ENCODE measurements at regions not wholly inside any gene's neighbourhood (a gene's known extent, or its start where the extent isn't known, plus 50 kb on each side); places are given as distances from the start of the nearest gene placed in this dataset.

DNA sequence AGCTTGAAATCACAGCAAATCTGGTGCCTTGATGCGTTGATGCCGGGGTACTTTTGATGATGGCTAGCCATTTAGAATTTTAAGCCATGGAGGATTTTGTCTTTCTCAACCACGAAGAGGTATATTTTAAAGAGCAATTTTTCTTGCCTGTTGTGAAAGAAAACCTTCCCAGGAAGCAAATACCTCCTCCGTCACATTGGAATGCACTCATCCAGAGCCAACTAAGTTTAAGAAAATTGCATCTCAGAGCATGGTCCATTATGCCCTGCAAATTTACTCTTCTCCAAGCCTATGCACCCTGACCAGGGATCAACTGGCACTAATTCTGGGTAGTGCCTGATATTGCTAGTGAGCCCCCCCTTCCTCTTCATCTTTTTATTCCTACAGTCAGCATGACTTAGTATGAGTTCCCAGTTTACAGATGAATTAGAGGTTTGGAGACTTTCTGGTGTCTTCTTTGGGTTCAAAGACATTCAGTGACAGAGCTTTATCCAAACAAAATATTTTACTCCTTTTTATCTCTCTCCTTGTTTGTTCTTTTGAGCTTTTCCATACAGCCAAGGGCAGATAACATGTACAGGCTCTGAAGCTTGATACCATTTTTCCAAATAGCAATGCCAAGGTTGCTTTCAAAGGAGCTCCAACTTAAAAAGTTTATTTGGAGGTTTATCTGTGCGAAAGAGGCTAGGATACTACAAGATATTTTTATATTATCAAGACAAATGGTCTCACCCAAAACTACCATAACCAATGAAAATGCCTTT lies 56.6 kb upstream of the ANK3 start:
- ChIA-PET POLR2A (interaction anchor here (0.6 to 0.9 kb wide), 4 partner anchors 8 to 295 kb away, joined by 3 read pairs; no protein-coding TSS in a partner anchor), CTCF (ENCODE audit: low intra/inter-chr PET ratio) (interaction anchor here (0.7 kb wide), 1 partner anchor 309 kb away, joined by 3 read pairs; no protein-coding TSS in a partner anchor)
- Histone ChIP-seq H2AFZ (ENCODE audit: low read depth, low read length) (no peak overlapping the region), H3K4me2 (ENCODE audit: insufficient read depth, low read length) (no peak overlapping the region), H3K79me2 (ENCODE audit: control insufficient read depth, insufficient read depth, low read length) (no peaks in the 10 kb centered on the region), H3K9me3 (replicated peaks; ENCODE audit: control insufficient read depth, insufficient read depth, low read depth, low read length) (no peaks in the 10 kb centered on the region), H3K9ac (ENCODE audit: insufficient read depth in 1 of 2, low read depth in 2 of 2, low read length in 2 of 2) (no peak overlapping the region), H3K4me3 (no peak overlapping the region), H3K4me1 (replicated peaks in 1 of 2; ENCODE audit: control insufficient read depth in 2 of 2, insufficient read depth in 2 of 2, low read length in 2 of 2) (no peaks in the 10 kb centered on the region), H4K20me1 (replicated peaks; ENCODE audit: control insufficient read depth, insufficient read depth, low read length) (no peaks in the 10 kb centered on the region), H3K9me1 (ENCODE audit: control insufficient read depth, insufficient read depth, low read length) (no peaks in the 10 kb centered on the region), H3K27ac (ENCODE audit: extremely low read depth, low read depth, low read length) (no peak overlapping the region), H3K27me3 (ENCODE audit: control insufficient read depth in 2 of 2, insufficient read depth in 2 of 2, low read length in 2 of 2) (peaks cover 2 to 11% of the 10 kb centered on the region in 2 experiments; a peak in 1 of 5 replicates), H3K36me3 (ENCODE audit: control insufficient read depth, insufficient read depth, low read length) (no peaks in the 10 kb centered on the region)
- intact Hi-C loops (cut with micrococcal nuclease) (loop anchor here (10.0 kb wide), 1 partner anchor 839 kb away; no protein-coding TSS in a partner anchor), in situ Hi-C loops (cut with MboI) (loop anchor here (25.0 kb wide), 1 partner anchor 809 kb away; no protein-coding TSS in a partner anchor)
- DNase-seq (ENCODE audit: extremely low read depth in 1 of 4, low spot score in 3 of 4) (no peak), ATAC-seq (no peak), FAIRE-seq (no peak)
- 6% methylated on average over 5 of the region's 5 CpGs for WGBS (ENCODE audit: insufficient coverage, low coverage, missing lambda C conversion rate)
- no TSS peak for BruUV-seq (replicated peaks)
- TF ChIP-seq CBFB (CRISPR knock-in tag; IDR thresholded peaks at IDR 0.05) (no peak), SP1 (CRISPR knock-in tag; IDR thresholded peaks at IDR 0.05) (no peak), NFYB (IDR thresholded peaks at IDR 0.05; ENCODE audit: extremely low read depth, insufficient read length) (no peak), CC2D1A (IDR thresholded peaks at IDR 0.05) (no peak), ZNF263 (CRISPR knock-in tag; IDR thresholded peaks at IDR 0.05; ENCODE audit: borderline replicate concordance) (no peak), SIN3B (IDR thresholded peaks at IDR 0.05; ENCODE audit: low read depth) (no peak), SETDB1 (IDR thresholded peaks at IDR 0.05; ENCODE audit: low read length) (no peak), MAFG (tag; conservative IDR thresholded peaks at IDR 0.05) (no peak), HDAC3 (IDR thresholded peaks at IDR 0.05; ENCODE audit: borderline replicate concordance, partially characterized antibody) (no peak), SNRNP70 (optimal IDR thresholded peaks at IDR 0.05; ENCODE audit: low read depth, low read length) (no peak), OTX1 (CRISPR knock-in tag; IDR thresholded peaks at IDR 0.05) (no peak), HDAC1 (IDR thresholded peaks at IDR 0.05) (no peak)
- TF ChIP-seq, protein P1, sequence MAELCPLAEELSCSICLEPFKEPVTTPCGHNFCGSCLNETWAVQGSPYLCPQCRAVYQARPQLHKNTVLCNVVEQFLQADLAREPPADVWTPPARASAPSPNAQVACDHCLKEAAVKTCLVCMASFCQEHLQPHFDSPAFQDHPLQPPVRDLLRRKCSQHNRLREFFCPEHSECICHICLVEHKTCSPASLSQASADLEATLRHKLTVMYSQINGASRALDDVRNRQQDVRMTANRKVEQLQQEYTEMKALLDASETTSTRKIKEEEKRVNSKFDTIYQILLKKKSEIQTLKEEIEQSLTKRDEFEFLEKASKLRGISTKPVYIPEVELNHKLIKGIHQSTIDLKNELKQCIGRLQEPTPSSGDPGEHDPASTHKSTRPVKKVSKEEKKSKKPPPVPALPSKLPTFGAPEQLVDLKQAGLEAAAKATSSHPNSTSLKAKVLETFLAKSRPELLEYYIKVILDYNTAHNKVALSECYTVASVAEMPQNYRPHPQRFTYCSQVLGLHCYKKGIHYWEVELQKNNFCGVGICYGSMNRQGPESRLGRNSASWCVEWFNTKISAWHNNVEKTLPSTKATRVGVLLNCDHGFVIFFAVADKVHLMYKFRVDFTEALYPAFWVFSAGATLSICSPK (IDR thresholded peaks at IDR 0.05; ENCODE audit: borderline replicate concordance), result no peak
- TF ChIP-seq, protein P2, sequence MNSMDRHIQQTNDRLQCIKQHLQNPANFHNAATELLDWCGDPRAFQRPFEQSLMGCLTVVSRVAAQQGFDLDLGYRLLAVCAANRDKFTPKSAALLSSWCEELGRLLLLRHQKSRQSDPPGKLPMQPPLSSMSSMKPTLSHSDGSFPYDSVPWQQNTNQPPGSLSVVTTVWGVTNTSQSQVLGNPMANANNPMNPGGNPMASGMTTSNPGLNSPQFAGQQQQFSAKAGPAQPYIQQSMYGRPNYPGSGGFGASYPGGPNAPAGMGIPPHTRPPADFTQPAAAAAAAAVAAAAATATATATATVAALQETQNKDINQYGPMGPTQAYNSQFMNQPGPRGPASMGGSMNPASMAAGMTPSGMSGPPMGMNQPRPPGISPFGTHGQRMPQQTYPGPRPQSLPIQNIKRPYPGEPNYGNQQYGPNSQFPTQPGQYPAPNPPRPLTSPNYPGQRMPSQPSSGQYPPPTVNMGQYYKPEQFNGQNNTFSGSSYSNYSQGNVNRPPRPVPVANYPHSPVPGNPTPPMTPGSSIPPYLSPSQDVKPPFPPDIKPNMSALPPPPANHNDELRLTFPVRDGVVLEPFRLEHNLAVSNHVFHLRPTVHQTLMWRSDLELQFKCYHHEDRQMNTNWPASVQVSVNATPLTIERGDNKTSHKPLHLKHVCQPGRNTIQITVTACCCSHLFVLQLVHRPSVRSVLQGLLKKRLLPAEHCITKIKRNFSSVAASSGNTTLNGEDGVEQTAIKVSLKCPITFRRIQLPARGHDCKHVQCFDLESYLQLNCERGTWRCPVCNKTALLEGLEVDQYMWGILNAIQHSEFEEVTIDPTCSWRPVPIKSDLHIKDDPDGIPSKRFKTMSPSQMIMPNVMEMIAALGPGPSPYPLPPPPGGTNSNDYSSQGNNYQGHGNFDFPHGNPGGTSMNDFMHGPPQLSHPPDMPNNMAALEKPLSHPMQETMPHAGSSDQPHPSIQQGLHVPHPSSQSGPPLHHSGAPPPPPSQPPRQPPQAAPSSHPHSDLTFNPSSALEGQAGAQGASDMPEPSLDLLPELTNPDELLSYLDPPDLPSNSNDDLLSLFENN (IDR thresholded peaks at IDR 0.05; ENCODE audit: low read depth in 2 of 2, low read length in 2 of 2), result no peak
- TF ChIP-seq, protein P3, sequence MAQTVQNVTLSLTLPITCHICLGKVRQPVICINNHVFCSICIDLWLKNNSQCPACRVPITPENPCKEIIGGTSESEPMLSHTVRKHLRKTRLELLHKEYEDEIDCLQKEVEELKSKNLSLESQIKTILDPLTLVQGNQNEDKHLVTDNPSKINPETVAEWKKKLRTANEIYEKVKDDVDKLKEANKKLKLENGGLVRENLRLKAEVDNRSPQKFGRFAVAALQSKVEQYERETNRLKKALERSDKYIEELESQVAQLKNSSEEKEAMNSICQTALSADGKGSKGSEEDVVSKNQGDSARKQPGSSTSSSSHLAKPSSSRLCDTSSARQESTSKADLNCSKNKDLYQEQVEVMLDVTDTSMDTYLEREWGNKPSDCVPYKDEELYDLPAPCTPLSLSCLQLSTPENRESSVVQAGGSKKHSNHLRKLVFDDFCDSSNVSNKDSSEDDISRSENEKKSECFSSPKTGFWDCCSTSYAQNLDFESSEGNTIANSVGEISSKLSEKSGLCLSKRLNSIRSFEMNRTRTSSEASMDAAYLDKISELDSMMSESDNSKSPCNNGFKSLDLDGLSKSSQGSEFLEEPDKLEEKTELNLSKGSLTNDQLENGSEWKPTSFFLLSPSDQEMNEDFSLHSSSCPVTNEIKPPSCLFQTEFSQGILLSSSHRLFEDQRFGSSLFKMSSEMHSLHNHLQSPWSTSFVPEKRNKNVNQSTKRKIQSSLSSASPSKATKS (CRISPR knock-in tag; IDR thresholded peaks at IDR 0.05), result no peak
